Ovary (tissue), 3 donors: ENCODE measurements at regions not wholly inside any gene's neighbourhood (a gene's known extent, or its start where the extent isn't known, plus 50 kb on each side); places are given as distances from the start of the nearest gene placed in this dataset.

Source experiments
- EP300 ChIP-seq: sonication (generic); formaldehyde crosslinking; IDR thresholded peaks from one replicate; pipeline ENCODE4 v1.6.1; 2017; ENCODE audit warnings: antibody characterized with exemption
- POLR2A ChIP-seq: fragments of 450-650 bp; IDR thresholded peaks from one replicate; pipeline ENCODE4 v1.6.1; 2017; ENCODE audit warnings: antibody characterized with exemption, mild to moderate bottlenecking, moderate library complexity
- TF ChIP-seq, protein P1 (sequence below), 3 donors: fragments of 450-650 bp in 2 of 3; fragments of 200-600 bp in 1 of 3; IDR thresholded peaks; one replicate each; pipeline versions ENCODE4 v1.5.1 to v1.8.0; 2016 to 2022; ENCODE audit warnings: antibody characterized with exemption in 3 of 3, mild to moderate bottlenecking in 1 of 3
- donor health status: DM: no; HTN: no; CAD: no.

DNA sequence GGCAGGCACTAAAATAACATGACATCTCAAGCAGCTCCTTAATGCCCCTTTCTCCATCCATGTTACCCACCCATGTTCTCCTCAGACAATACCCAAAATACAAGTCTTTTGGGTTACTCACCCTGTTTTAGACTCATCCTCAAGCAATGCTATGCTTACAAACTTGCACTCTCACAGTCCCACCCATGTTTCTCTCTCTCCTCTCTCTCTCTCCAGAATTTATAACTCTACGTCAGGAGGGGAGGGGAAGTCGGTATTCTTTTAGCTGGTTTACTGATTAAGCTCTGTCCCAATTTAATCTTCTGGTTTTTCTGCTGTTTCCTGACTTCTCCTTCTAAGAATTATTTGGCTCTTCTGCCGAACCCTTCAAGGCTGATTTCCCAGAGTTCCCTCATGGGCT, 98.0 kb upstream of the NR5A2 start:
- TF ChIP-seq POLR2A (no peak), EP300 (no peak)
- TF ChIP-seq, protein P1, sequence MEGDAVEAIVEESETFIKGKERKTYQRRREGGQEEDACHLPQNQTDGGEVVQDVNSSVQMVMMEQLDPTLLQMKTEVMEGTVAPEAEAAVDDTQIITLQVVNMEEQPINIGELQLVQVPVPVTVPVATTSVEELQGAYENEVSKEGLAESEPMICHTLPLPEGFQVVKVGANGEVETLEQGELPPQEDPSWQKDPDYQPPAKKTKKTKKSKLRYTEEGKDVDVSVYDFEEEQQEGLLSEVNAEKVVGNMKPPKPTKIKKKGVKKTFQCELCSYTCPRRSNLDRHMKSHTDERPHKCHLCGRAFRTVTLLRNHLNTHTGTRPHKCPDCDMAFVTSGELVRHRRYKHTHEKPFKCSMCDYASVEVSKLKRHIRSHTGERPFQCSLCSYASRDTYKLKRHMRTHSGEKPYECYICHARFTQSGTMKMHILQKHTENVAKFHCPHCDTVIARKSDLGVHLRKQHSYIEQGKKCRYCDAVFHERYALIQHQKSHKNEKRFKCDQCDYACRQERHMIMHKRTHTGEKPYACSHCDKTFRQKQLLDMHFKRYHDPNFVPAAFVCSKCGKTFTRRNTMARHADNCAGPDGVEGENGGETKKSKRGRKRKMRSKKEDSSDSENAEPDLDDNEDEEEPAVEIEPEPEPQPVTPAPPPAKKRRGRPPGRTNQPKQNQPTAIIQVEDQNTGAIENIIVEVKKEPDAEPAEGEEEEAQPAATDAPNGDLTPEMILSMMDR (IDR thresholded peaks at IDR 0.05), result no peak
